Osteoblast (primary cell): ENCODE measurements at regions not wholly inside any gene's neighbourhood (a gene's known extent, or its start where the extent isn't known, plus 50 kb on each side); places are given as distances from the start of the nearest gene placed in this dataset.

Source experiments
- DNase-seq: peaks from one replicate; pipeline ENCODE4 v3.0.0; 2011; ENCODE audit warnings: low spot score, mixed read lengths; ENCODE audit not compliant: insufficient read length; ENCODE audit errors: missing footprints
- H2AFZ ChIP-seq: 2 replicates; pipeline ENCODE4 v1.6.0; 2011; ENCODE audit warnings: mild to moderate bottlenecking, low read length
- H3K27ac ChIP-seq: 2 replicates; pipeline ENCODE4 v1.5.1; 2011; ENCODE audit warnings: mild to moderate bottlenecking, low read depth, low read length, moderate library complexity
- H3K27me3 ChIP-seq: 2 replicates; pipeline ENCODE4 v1.6.0; 2012; ENCODE audit warnings: mild to moderate bottlenecking, control low read depth, inconsistent platforms, low read length, moderate library complexity; ENCODE audit not compliant: insufficient read depth
- H3K36me3 ChIP-seq: 2 replicates; pipeline ENCODE4 v1.5.1; 2011; ENCODE audit warnings: mild to moderate bottlenecking, low read length, control low read depth, moderate library complexity; ENCODE audit not compliant: insufficient read depth
- H3K4me1 ChIP-seq: 2 replicates; pipeline ENCODE4 v1.5.1; 2011; ENCODE audit warnings: mild to moderate bottlenecking, low read length, control low read depth, moderate library complexity; ENCODE audit not compliant: insufficient read depth
- H3K4me2 ChIP-seq: 2 replicates; pipeline ENCODE4 v1.6.0; 2011; ENCODE audit warnings: mild to moderate bottlenecking, low read length; ENCODE audit not compliant: insufficient read depth
- H3K4me3 ChIP-seq: fragments of 200-600 bp; sonication (generic); 3 replicates; pipeline ENCODE4 v1.5.1; 2012; ENCODE audit warnings: mild to moderate bottlenecking, low read length, inconsistent platforms; ENCODE audit not compliant: insufficient read depth
- H3K79me2 ChIP-seq: 2 replicates; pipeline ENCODE4 v1.6.0; 2012; ENCODE audit warnings: mild to moderate bottlenecking, low read length, control low read depth, inconsistent platforms; ENCODE audit not compliant: insufficient read depth
- H3K9me3 ChIP-seq: 2 replicates; pipeline ENCODE4 v1.5.1; 2011; ENCODE audit warnings: low read depth, low read length, control low read depth
- H4K20me1 ChIP-seq: 2 replicates; pipeline ENCODE4 v1.6.0; 2012; ENCODE audit warnings: mild to moderate bottlenecking, low read length, control low read depth; ENCODE audit not compliant: insufficient read depth
- TF ChIP-seq, protein P1 (sequence below): IDR thresholded peaks from 2 replicates; pipeline ENCODE4 v1.5.1; 2011; ENCODE audit warnings: mild to moderate bottlenecking, low read depth, low read length, moderate library complexity; ENCODE audit errors: extremely low read depth

DNA sequence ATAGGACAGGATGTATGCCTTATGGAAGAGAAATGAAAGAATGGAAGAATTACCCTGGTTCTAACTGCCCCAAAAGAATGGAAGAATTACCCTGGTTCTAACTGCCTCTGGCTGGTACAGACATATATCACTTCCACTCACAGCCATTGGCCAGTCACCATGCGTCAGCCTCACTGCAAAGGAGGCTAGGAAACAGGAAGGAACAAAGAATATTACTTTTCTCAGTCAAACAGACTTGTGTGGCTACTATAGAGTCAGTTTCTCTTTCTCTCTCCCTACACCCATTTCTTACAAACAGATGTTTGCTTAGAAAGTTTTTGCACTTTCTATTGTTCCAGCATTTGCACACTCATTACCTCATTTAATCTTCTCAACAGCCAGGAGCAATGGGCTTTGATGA, 1111.1 kb upstream of the KLHL29 start:
- Histone ChIP-seq H3K27me3 (no peaks in the 10 kb centered on the region), H3K9me3 (no peaks in the 10 kb centered on the region), H3K4me2 (no peak overlapping the region), H3K4me1 (no peaks in the 10 kb centered on the region), H3K27ac (no peak overlapping the region), H4K20me1 (no peaks in the 10 kb centered on the region), H2AFZ (no peak overlapping the region), H3K79me2 (no peaks in the 10 kb centered on the region), H3K4me3 (no peak overlapping the region), H3K36me3 (no peaks in the 10 kb centered on the region)
- TF ChIP-seq, protein P1, sequence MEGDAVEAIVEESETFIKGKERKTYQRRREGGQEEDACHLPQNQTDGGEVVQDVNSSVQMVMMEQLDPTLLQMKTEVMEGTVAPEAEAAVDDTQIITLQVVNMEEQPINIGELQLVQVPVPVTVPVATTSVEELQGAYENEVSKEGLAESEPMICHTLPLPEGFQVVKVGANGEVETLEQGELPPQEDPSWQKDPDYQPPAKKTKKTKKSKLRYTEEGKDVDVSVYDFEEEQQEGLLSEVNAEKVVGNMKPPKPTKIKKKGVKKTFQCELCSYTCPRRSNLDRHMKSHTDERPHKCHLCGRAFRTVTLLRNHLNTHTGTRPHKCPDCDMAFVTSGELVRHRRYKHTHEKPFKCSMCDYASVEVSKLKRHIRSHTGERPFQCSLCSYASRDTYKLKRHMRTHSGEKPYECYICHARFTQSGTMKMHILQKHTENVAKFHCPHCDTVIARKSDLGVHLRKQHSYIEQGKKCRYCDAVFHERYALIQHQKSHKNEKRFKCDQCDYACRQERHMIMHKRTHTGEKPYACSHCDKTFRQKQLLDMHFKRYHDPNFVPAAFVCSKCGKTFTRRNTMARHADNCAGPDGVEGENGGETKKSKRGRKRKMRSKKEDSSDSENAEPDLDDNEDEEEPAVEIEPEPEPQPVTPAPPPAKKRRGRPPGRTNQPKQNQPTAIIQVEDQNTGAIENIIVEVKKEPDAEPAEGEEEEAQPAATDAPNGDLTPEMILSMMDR: no peak
- peak; percentile 1 for DNase-seq

DNA sequence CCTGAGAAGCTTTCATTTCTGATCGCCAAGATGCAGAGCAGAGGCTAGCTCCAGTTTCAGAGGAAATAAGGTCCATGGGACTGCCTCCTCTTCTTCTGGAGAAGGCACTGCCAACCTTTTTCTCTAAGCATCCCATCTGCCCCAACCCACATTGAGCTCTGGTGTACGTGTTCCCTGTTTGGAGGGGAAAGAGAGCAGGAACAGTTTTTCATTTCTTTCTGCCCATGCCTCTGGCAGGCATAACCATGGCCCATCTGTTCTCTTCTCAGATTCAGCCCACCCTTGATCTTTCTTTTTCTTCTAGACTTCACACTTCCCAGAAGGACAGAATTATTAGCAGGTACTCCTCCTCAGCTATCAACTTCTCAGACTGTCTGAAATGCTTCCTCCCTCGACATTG, 1110.3 kb upstream of the KLHL29 start:
- H4K20me1 ChIP-seq: no peaks in the 10 kb centered on the region
- H3K79me2 ChIP-seq: no peaks in the 10 kb centered on the region
- H2AFZ ChIP-seq: no peak overlapping the region
- H3K4me3 ChIP-seq: no peak overlapping the region
- H3K9me3 ChIP-seq: no peaks in the 10 kb centered on the region
- DNase-seq: no peak
- H3K4me2 ChIP-seq: no peak overlapping the region
- TF ChIP-seq, protein P1: no peak
- no peak overlapping the region for H3K27ac ChIP-seq
- H3K36me3 ChIP-seq: no peaks in the 10 kb centered on the region
- no peaks in the 10 kb centered on the region for H3K27me3 ChIP-seq
- H3K4me1 ChIP-seq: no peaks in the 10 kb centered on the region

DNA sequence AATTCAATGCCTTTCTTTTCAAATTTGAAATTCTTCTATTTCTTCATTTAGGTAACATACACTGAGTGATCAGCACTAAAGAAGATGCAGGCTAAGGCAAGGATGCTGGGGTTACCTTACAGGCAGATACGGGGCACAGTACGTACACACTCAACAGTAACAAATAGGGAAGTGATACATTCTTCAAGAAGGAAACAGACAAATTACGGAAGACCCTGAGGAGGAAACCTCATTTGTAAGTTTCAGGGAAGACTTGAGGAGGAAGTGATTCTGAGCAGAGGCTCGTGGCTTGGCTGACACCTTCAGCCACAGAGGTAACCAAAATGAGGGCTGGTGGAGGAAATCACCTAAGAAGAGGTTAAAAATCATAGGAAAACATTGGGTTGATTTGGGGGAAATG, 1108.3 kb upstream of the KLHL29 start:
- H2AFZ ChIP-seq: no peak overlapping the region
- H3K79me2 ChIP-seq: no peaks in the 10 kb centered on the region
- TF ChIP-seq, protein P1: no peak
- no peak overlapping the region for H3K4me2 ChIP-seq
- H4K20me1 ChIP-seq: no peaks in the 10 kb centered on the region
- no peak overlapping the region for H3K4me3 ChIP-seq
- DNase-seq: no peak
- H3K9me3 ChIP-seq: no peaks in the 10 kb centered on the region
- H3K27me3 ChIP-seq: no peaks in the 10 kb centered on the region
- H3K36me3 ChIP-seq: no peaks in the 10 kb centered on the region
- H3K4me1 ChIP-seq: no peaks in the 10 kb centered on the region
- H3K27ac ChIP-seq: no peak overlapping the region

DNA sequence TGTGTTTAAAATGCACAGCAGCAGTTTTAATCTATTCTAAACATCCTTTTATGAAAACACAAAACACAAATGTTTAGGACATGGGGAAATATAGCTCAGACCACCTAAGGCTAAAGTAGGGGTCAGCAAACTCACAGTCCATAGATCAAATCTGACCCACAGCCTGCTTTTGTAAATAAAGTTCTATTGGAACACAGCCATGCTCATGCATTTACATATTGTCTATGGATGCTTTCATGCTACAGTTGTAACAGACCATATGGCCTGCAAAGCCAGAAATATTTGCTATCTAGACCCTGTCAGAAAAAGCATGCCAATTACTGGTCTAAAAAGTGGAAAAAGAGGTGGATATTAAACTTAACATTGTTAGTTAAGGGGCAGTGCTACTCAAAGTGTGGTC, 1105.4 kb upstream of the KLHL29 start:
- H3K4me3 ChIP-seq: no peak overlapping the region
- H3K27me3 ChIP-seq: no peaks in the 10 kb centered on the region
- no peaks in the 10 kb centered on the region for H3K4me1 ChIP-seq
- no peaks in the 10 kb centered on the region for H4K20me1 ChIP-seq
- TF ChIP-seq, protein P1: no peak
- no peak overlapping the region for H2AFZ ChIP-seq
- no peaks in the 10 kb centered on the region for H3K79me2 ChIP-seq
- no peak for DNase-seq
- H3K27ac ChIP-seq: no peak overlapping the region
- no peak overlapping the region for H3K4me2 ChIP-seq
- no peaks in the 10 kb centered on the region for H3K9me3 ChIP-seq
- H3K36me3 ChIP-seq: no peaks in the 10 kb centered on the region
